Brain microvascular endothelial cell (primary cell): ENCODE measurements at regions not wholly inside any gene's neighbourhood (a gene's known extent, or its start where the extent isn't known, plus 50 kb on each side); places are given as distances from the start of the nearest gene placed in this dataset.

Experiments used
- DNase-seq: peaks from one replicate; pipeline ENCODE4 v3.0.0-alpha.2; 2020
- H3K27ac ChIP-seq: fragments of 250-450 bp; sonication (Bioruptor Pico); 2 replicates; pipeline ENCODE4 v1.5.1; 2020; ENCODE audit warnings: mild to moderate bottlenecking, moderate library complexity
- H3K27me3 ChIP-seq: fragments of 250-450 bp; sonication (Bioruptor Pico); replicated peaks from 2 replicates; pipeline ENCODE4 v1.5.1; 2020; ENCODE audit warnings: mild to moderate bottlenecking
- H3K36me3 ChIP-seq: fragments of 250-450 bp; sonication (Bioruptor Pico); replicated peaks from 2 replicates; pipeline ENCODE4 v1.5.1; 2020; ENCODE audit warnings: mild to moderate bottlenecking
- H3K4me3 ChIP-seq: 2 replicates; pipeline ENCODE4 v1.5.1; 2011; ENCODE audit warnings: low read depth, mild to moderate bottlenecking, control low read depth, low read length, moderate library complexity
- CTCF ChIP-seq: IDR thresholded peaks from 2 replicates; pipeline ENCODE4 v1.5.1; 2011; ENCODE audit warnings: low read depth, mild to moderate bottlenecking, moderate library complexity, low read length, control low read depth, inconsistent platforms; ENCODE audit errors: missing control alignments
- in situ Hi-C: cut with HindIII; loops from 2 replicates; pipeline ENCODE4 v1.10.0; 2017; ENCODE audit warnings: low sequenced_read_pairs, low pct_ligation_motif_present

- TF ChIP-seq CTCF = no peak
Observed at GRCh38 chr5:68011259-68011760, 204.2 kb upstream of the PIK3R1 start.

GRCh38 chr5:68010740-68011139 lies 204.8 kb upstream of the PIK3R1 start:
- Histone ChIP-seq H3K36me3 (no peaks in the 10 kb centered on the region), H3K4me3 (no peak overlapping the region), H3K27me3 (no peaks in the 10 kb centered on the region), H3K27ac (no peak overlapping the region)
- in situ Hi-C loops = no loop called here
- no peak for TF ChIP-seq CTCF
- DNase-seq = no peak

More at GRCh38 chr5:68011259-68011760, 204.2 kb upstream of the PIK3R1 start:
- DNase-seq = no peak
- Histone ChIP-seq H3K27ac (no peak overlapping the region), H3K27me3 (no peaks in the 10 kb centered on the region), H3K4me3 (no peak overlapping the region), H3K36me3 (no peaks in the 10 kb centered on the region)
- in situ Hi-C loops = no loop called here

GRCh38 chr5:68007451-68007850 lies 208.1 kb upstream of the PIK3R1 start:
- DNase-seq = peak; percentile 81
- Histone ChIP-seq H3K27me3 (no peaks in the 10 kb centered on the region), H3K36me3 (no peaks in the 10 kb centered on the region), H3K4me3 (no peak overlapping the region), H3K27ac (no peak overlapping the region)
- in situ Hi-C loops = no loop called here
- no peak for TF ChIP-seq CTCF

GRCh38 chr5:68002836-68003235 lies 212.7 kb upstream of the PIK3R1 start:
- no peak overlapping the region for H3K27ac ChIP-seq
- H3K36me3 ChIP-seq = no peaks in the 10 kb centered on the region
- in situ Hi-C loops = no loop called here
- H3K27me3 ChIP-seq = no peaks in the 10 kb centered on the region
- no peak for DNase-seq
- no peak for TF ChIP-seq CTCF
- H3K4me3 ChIP-seq = no peak overlapping the region

GRCh38 chr5:68000805-68001204 lies 214.8 kb upstream of the PIK3R1 start:
- Histone ChIP-seq H3K4me3 (no peak overlapping the region), H3K36me3 (no peaks in the 10 kb centered on the region), H3K27me3 (no peaks in the 10 kb centered on the region), H3K27ac (no peak overlapping the region)
- no peak for DNase-seq
- in situ Hi-C loops = no loop called here
- TF ChIP-seq CTCF = no peak

GRCh38 chr5:67999391-67999790 lies 216.2 kb upstream of the PIK3R1 start:
- Histone ChIP-seq H3K27me3 (no peaks in the 10 kb centered on the region), H3K4me3 (no peak overlapping the region), H3K27ac (peak overlapping the region; percentile 2), H3K36me3 (no peaks in the 10 kb centered on the region)
- in situ Hi-C loops = no loop called here
- TF ChIP-seq CTCF = no peak
- no peak for DNase-seq
